ENCODE measurements at regions not wholly inside any gene's neighbourhood (a gene's known extent, or its start where the extent isn't known, plus 50 kb on each side); places are given as distances from the start of the nearest gene placed in this dataset.

- Mint-ChIP-seq H3K27me3 (no peaks in the 10 kb centered on the region), H3K4me3 (peak overlapping the region; percentile 67), H3K9me3 (no peaks in the 10 kb centered on the region), H3K4me1 (peaks cover 23% of the 10 kb centered on the region), H3K36me3 (ENCODE audit: insufficient read depth) (peaks cover 2% of the 10 kb centered on the region), H3K27ac (ENCODE audit: low read depth) (peak overlapping the region; percentile 61)
- DNase-seq (ENCODE audit: low spot score in 2 of 2) (no peak), ATAC-seq (replicated peaks; ENCODE audit: extremely low read depth, poor library complexity, severe bottlenecking) (peak; percentile 80)
Observed at GRCh38 chr1:84090447-84091245, 53.4 kb upstream of the PRKACB start.

- H3K4me3 Mint-ChIP-seq = peak overlapping the region; percentile 2
- peak overlapping the region; percentile 61 for H3K27ac Mint-ChIP-seq (ENCODE audit: low read depth)
- no peaks in the 10 kb centered on the region for H3K27me3 Mint-ChIP-seq
- peaks cover 2% of the 10 kb centered on the region for H3K36me3 Mint-ChIP-seq (ENCODE audit: insufficient read depth)
- no peaks in the 10 kb centered on the region for H3K9me3 Mint-ChIP-seq
- peak; percentile 29 for ATAC-seq (replicated peaks; ENCODE audit: extremely low read depth, poor library complexity, severe bottlenecking)
- DNase-seq (ENCODE audit: low spot score in 2 of 2) = no peak
- H3K4me1 Mint-ChIP-seq = peaks cover 23% of the 10 kb centered on the region
Observed at GRCh38 chr1:84089867-84090266, 54.2 kb upstream of the PRKACB start.

- no peaks in the 10 kb centered on the region for H3K9me3 Mint-ChIP-seq
- H3K36me3 Mint-ChIP-seq (ENCODE audit: insufficient read depth) = peaks cover 2% of the 10 kb centered on the region
- H3K4me3 Mint-ChIP-seq = peak overlapping the region; percentile 2
- H3K27ac Mint-ChIP-seq (ENCODE audit: low read depth) = peak overlapping the region; percentile 61
- peaks cover 23% of the 10 kb centered on the region for H3K4me1 Mint-ChIP-seq
- ATAC-seq (replicated peaks; ENCODE audit: extremely low read depth, poor library complexity, severe bottlenecking) = no peak
- no peaks in the 10 kb centered on the region for H3K27me3 Mint-ChIP-seq
- no peak for DNase-seq (ENCODE audit: low spot score in 2 of 2)
Observed at GRCh38 chr1:84089465-84089864, 54.6 kb upstream of the PRKACB start.

GRCh38 chr1:84086616-84087015 is 57.5 kb upstream of the PRKACB start:
- no peaks in the 10 kb centered on the region for H3K9me3 Mint-ChIP-seq
- H3K4me1 Mint-ChIP-seq = peaks cover 18% of the 10 kb centered on the region
- DNase-seq (ENCODE audit: low spot score in 2 of 2) (no peak), ATAC-seq (replicated peaks; ENCODE audit: extremely low read depth, poor library complexity, severe bottlenecking) (no peak)
- H3K27me3 Mint-ChIP-seq = no peaks in the 10 kb centered on the region
- no peak overlapping the region for H3K4me3 Mint-ChIP-seq
- H3K36me3 Mint-ChIP-seq (ENCODE audit: insufficient read depth) = peaks cover 2% of the 10 kb centered on the region
- no peak overlapping the region for H3K27ac Mint-ChIP-seq (ENCODE audit: low read depth)

- Mint-ChIP-seq H3K27ac (ENCODE audit: low read depth) (no peak overlapping the region), H3K4me3 (no peak overlapping the region), H3K27me3 (no peaks in the 10 kb centered on the region), H3K9me3 (no peaks in the 10 kb centered on the region), H3K36me3 (ENCODE audit: insufficient read depth) (peaks cover 2% of the 10 kb centered on the region), H3K4me1 (peaks cover 18% of the 10 kb centered on the region)
- DNase-seq (ENCODE audit: low spot score in 2 of 2) (no peak), ATAC-seq (replicated peaks; ENCODE audit: extremely low read depth, poor library complexity, severe bottlenecking) (no peak)
Observed at GRCh38 chr1:84086189-84086588, 57.9 kb upstream of the PRKACB start.

GRCh38 chr1:84083307-84083706 is 60.8 kb upstream of the PRKACB start:
- Mint-ChIP-seq H3K9me3 (no peaks in the 10 kb centered on the region), H3K36me3 (ENCODE audit: insufficient read depth) (no peaks in the 10 kb centered on the region), H3K4me3 (no peak overlapping the region), H3K27me3 (no peaks in the 10 kb centered on the region), H3K4me1 (peaks cover 11% of the 10 kb centered on the region), H3K27ac (ENCODE audit: low read depth) (no peak overlapping the region)
- no peak for DNase-seq (ENCODE audit: low spot score in 2 of 2)
- no peak for ATAC-seq (replicated peaks; ENCODE audit: extremely low read depth, poor library complexity, severe bottlenecking)

GRCh38 chr1:84078842-84079202 is 65.2 kb upstream of the PRKACB start:
- ATAC-seq (replicated peaks; ENCODE audit: extremely low read depth, poor library complexity, severe bottlenecking) (no peak), DNase-seq (ENCODE audit: low spot score in 2 of 2) (no peak)
- H3K27ac Mint-ChIP-seq (ENCODE audit: low read depth) = peak overlapping the region; percentile 84
- peaks cover 5% of the 10 kb centered on the region for H3K36me3 Mint-ChIP-seq (ENCODE audit: insufficient read depth)
- H3K27me3 Mint-ChIP-seq = no peaks in the 10 kb centered on the region
- H3K4me3 Mint-ChIP-seq = peak overlapping the region; percentile 87
- H3K9me3 Mint-ChIP-seq = no peaks in the 10 kb centered on the region
- H3K4me1 Mint-ChIP-seq = peaks cover 20% of the 10 kb centered on the region

GRCh38 chr1:84078108-84078841 is 65.8 kb upstream of the PRKACB start:
- Mint-ChIP-seq H3K27me3 (no peaks in the 10 kb centered on the region), H3K4me3 (peak overlapping the region; percentile 87), H3K36me3 (ENCODE audit: insufficient read depth) (peaks cover 5% of the 10 kb centered on the region), H3K4me1 (peaks cover 20% of the 10 kb centered on the region), H3K9me3 (no peaks in the 10 kb centered on the region), H3K27ac (ENCODE audit: low read depth) (peak overlapping the region; percentile 84)
- ATAC-seq (replicated peaks; ENCODE audit: extremely low read depth, poor library complexity, severe bottlenecking) (peak; percentile 29), DNase-seq (ENCODE audit: low spot score in 2 of 2) (peak in 1 of 2 donors; percentile 25)

GRCh38 chr1:84077476-84078107 is 66.5 kb upstream of the PRKACB start:
- Mint-ChIP-seq H3K36me3 (ENCODE audit: insufficient read depth) (peaks cover 6% of the 10 kb centered on the region), H3K9me3 (no peaks in the 10 kb centered on the region), H3K27me3 (no peaks in the 10 kb centered on the region), H3K4me3 (peak overlapping the region; percentile 87), H3K27ac (ENCODE audit: low read depth) (peak overlapping the region; percentile 84), H3K4me1 (peaks cover 20% of the 10 kb centered on the region)
- DNase-seq (ENCODE audit: low spot score in 2 of 2) (peak; percentile 62 to 63), ATAC-seq (replicated peaks; ENCODE audit: extremely low read depth, poor library complexity, severe bottlenecking) (peak; percentile 87)

GRCh38 chr1:84073266-84073665 is 70.8 kb upstream of the PRKACB start:
- Mint-ChIP-seq H3K9me3 (peaks cover 7% of the 10 kb centered on the region), H3K36me3 (ENCODE audit: insufficient read depth) (peaks cover 8% of the 10 kb centered on the region), H3K4me1 (peaks cover 9% of the 10 kb centered on the region), H3K27me3 (peaks cover 14% of the 10 kb centered on the region), H3K4me3 (no peak overlapping the region), H3K27ac (ENCODE audit: low read depth) (no peak overlapping the region)
- ATAC-seq (replicated peaks; ENCODE audit: extremely low read depth, poor library complexity, severe bottlenecking) (no peak), DNase-seq (ENCODE audit: low spot score in 2 of 2) (no peak)

GRCh38 chr1:84069236-84069845 is 70.4 kb upstream of the TTLL7 start:
- no peak for ATAC-seq (replicated peaks; ENCODE audit: extremely low read depth, poor library complexity, severe bottlenecking)
- Mint-ChIP-seq H3K36me3 (ENCODE audit: insufficient read depth) (peaks cover 3% of the 10 kb centered on the region), H3K27me3 (peaks cover 53% of the 10 kb centered on the region), H3K4me1 (no peaks in the 10 kb centered on the region), H3K27ac (ENCODE audit: low read depth) (no peak overlapping the region), H3K4me3 (no peak overlapping the region), H3K9me3 (peaks cover 7% of the 10 kb centered on the region)
- no peak for DNase-seq (ENCODE audit: low spot score in 2 of 2)

- DNase-seq (ENCODE audit: low spot score in 2 of 2) (no peak), ATAC-seq (replicated peaks; ENCODE audit: extremely low read depth, poor library complexity, severe bottlenecking) (no peak)
- Mint-ChIP-seq H3K4me3 (no peak overlapping the region), H3K4me1 (no peaks in the 10 kb centered on the region), H3K36me3 (ENCODE audit: insufficient read depth) (no peaks in the 10 kb centered on the region), H3K27ac (ENCODE audit: low read depth) (no peak overlapping the region), H3K27me3 (peaks cover 38% of the 10 kb centered on the region), H3K9me3 (no peaks in the 10 kb centered on the region)
Observed at GRCh38 chr1:84062496-84062895, 63.6 kb upstream of the TTLL7 start.
